ENCODE measurements at regions not wholly inside any gene's neighbourhood (a gene's known extent, or its start where the extent isn't known, plus 50 kb on each side); places are given as distances from the start of the nearest gene placed in this dataset.

- TF ChIP-seq CTCF (IDR thresholded peaks at IDR 0.05; ENCODE audit: low read length): no peak
- no peak for TF ChIP-seq EZH2 (IDR thresholded peaks at IDR 0.05; ENCODE audit: borderline replicate concordance, low read length)
Measured at GRCh38 chr2:16192416-16193216, 252.3 kb downstream of the MYCN start.
